Activated CD4-positive, alpha-beta T cell treated with anti-CD3 and anti-CD28 coated beads, Interleukin-2, amount 10 ng/mL, durations not matched to agents 7 days and 5 days (primary cell): ENCODE measurements at regions not wholly inside any gene's neighbourhood (a gene's known extent, or its start where the extent isn't known, plus 50 kb on each side); places are given as distances from the start of the nearest gene placed in this dataset.

Source experiments
- CTCF ChIA-PET: fragments of 350-600 bp; sonication (Branson Sonifier 250); formaldehyde crosslinking; loops from one replicate; lab custom pipeline; 2021; ENCODE audit warnings: antibody characterized with exemption; lab: Charles Lee
- POLR2A ChIA-PET: fragments of 350-600 bp; sonication (Branson Sonifier 250); formaldehyde crosslinking; loops from one replicate; lab custom pipeline; 2021; ENCODE audit warnings: antibody characterized with exemption; lab: Charles Lee
- DNase-seq: peaks from one replicate; pipeline ENCODE4 v3.0.0-alpha.2; 2020
- H3K27ac Mint-ChIP-seq: one replicate; pipeline ENCODE4 v1.8.0; 2021; ENCODE audit warnings: mild to moderate bottlenecking, moderate library complexity, mixed read lengths
- H3K27me3 Mint-ChIP-seq: one replicate; pipeline ENCODE4 v1.8.0; 2021; ENCODE audit warnings: mixed read lengths
- H3K36me3 Mint-ChIP-seq: one replicate; pipeline ENCODE4 v1.8.0; 2021; ENCODE audit warnings: low read depth, mixed read lengths
- H3K4me1 Mint-ChIP-seq: one replicate; pipeline ENCODE4 v1.8.0; 2021; ENCODE audit warnings: mixed read lengths
- H3K4me3 Mint-ChIP-seq: one replicate; pipeline ENCODE4 v1.8.0; 2021; ENCODE audit warnings: mild to moderate bottlenecking, moderate library complexity, mixed read lengths
- H3K9me3 Mint-ChIP-seq: one replicate; pipeline ENCODE4 v1.8.0; 2021; ENCODE audit warnings: mixed read lengths

- no peak overlapping the region for H3K4me3 Mint-ChIP-seq
- CTCF ChIA-PET = interaction anchor here (1.6 to 1.7 kb wide), 2 partner anchors 9 kb away, joined by 3 to 4 read pairs; no protein-coding TSS in a partner anchor
- no peaks in the 10 kb centered on the region for H3K36me3 Mint-ChIP-seq
- H3K4me1 Mint-ChIP-seq = no peaks in the 10 kb centered on the region
- no peak overlapping the region for H3K27ac Mint-ChIP-seq
- DNase-seq = no peak
- POLR2A ChIA-PET = no interaction called here
- H3K9me3 Mint-ChIP-seq = peaks cover 3% of the 10 kb centered on the region
- no peaks in the 10 kb centered on the region for H3K27me3 Mint-ChIP-seq
These were observed 801.7 kb upstream of the ID2 start for GRCh38 chr2:7880126-7880525.

GRCh38 chr2:7880566-7880965 is 801.3 kb upstream of the ID2 start:
- Mint-ChIP-seq H3K4me1 (no peaks in the 10 kb centered on the region), H3K27me3 (no peaks in the 10 kb centered on the region), H3K9me3 (peaks cover 3% of the 10 kb centered on the region), H3K27ac (no peak overlapping the region), H3K36me3 (no peaks in the 10 kb centered on the region), H3K4me3 (no peak overlapping the region)
- POLR2A ChIA-PET = no interaction called here
- DNase-seq = no peak
- CTCF ChIA-PET = interaction anchor here (1.6 to 1.7 kb wide), 2 partner anchors 8 to 9 kb away, joined by 3 to 4 read pairs; no protein-coding TSS in a partner anchor

- no peaks in the 10 kb centered on the region for H3K27me3 Mint-ChIP-seq
- H3K9me3 Mint-ChIP-seq = peaks cover 3% of the 10 kb centered on the region
- H3K4me1 Mint-ChIP-seq = no peaks in the 10 kb centered on the region
- H3K27ac Mint-ChIP-seq = no peak overlapping the region
- POLR2A ChIA-PET = no interaction called here
- no peaks in the 10 kb centered on the region for H3K36me3 Mint-ChIP-seq
- H3K4me3 Mint-ChIP-seq = no peak overlapping the region
- no peak for DNase-seq
- CTCF ChIA-PET = interaction anchor here (1.7 kb wide), 1 partner anchor 10 kb away, joined by 4 read pairs; no protein-coding TSS in a partner anchor
These were observed 800.8 kb upstream of the ID2 start for GRCh38 chr2:7881063-7881462.

- Mint-ChIP-seq H3K4me1 (no peaks in the 10 kb centered on the region), H3K9me3 (peaks cover 3% of the 10 kb centered on the region), H3K4me3 (no peak overlapping the region), H3K27me3 (no peaks in the 10 kb centered on the region), H3K36me3 (no peaks in the 10 kb centered on the region), H3K27ac (no peak overlapping the region)
- DNase-seq = no peak
- CTCF ChIA-PET = interaction anchor here (1.7 kb wide), 1 partner anchor 10 kb away, joined by 4 read pairs; no protein-coding TSS in a partner anchor
- POLR2A ChIA-PET = no interaction called here
These were observed 800.4 kb upstream of the ID2 start for GRCh38 chr2:7881466-7881865.

DNA sequence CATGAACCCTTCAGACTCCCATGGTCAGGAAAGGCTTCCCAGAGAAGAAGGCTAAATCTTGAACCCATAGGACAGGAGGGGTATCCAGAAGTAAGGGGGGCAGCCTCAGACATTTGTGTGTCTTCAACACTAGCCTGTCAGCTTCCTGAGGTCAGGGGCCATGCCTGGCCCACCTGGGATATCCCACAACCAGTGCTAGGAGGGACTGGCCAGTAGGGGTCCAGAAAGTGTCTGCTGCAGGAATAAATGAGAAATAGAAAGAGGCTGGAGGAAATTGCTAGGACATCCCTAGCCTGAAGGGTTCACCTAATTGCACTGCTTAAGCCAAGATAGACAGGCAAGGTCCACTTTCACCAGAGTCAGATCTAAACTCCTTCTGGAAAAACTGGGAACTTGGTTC is 799.6 kb upstream of the ID2 start:
- no peaks in the 10 kb centered on the region for H3K36me3 Mint-ChIP-seq
- DNase-seq = no peak
- CTCF ChIA-PET = no interaction called here
- no peak overlapping the region for H3K4me3 Mint-ChIP-seq
- H3K9me3 Mint-ChIP-seq = peaks cover 5% of the 10 kb centered on the region
- H3K4me1 Mint-ChIP-seq = no peaks in the 10 kb centered on the region
- POLR2A ChIA-PET = no interaction called here
- no peaks in the 10 kb centered on the region for H3K27me3 Mint-ChIP-seq
- H3K27ac Mint-ChIP-seq = no peak overlapping the region

- POLR2A ChIA-PET = no interaction called here
- DNase-seq = no peak
- H3K36me3 Mint-ChIP-seq = no peaks in the 10 kb centered on the region
- H3K9me3 Mint-ChIP-seq = peaks cover 7% of the 10 kb centered on the region
- no peak overlapping the region for H3K27ac Mint-ChIP-seq
- no peak overlapping the region for H3K4me3 Mint-ChIP-seq
- CTCF ChIA-PET = no interaction called here
- no peaks in the 10 kb centered on the region for H3K27me3 Mint-ChIP-seq
- no peaks in the 10 kb centered on the region for H3K4me1 Mint-ChIP-seq
These were observed 797.5 kb upstream of the ID2 start for GRCh38 chr2:7884338-7884737.

- ChIA-PET CTCF (no interaction called here), POLR2A (no interaction called here)
- Mint-ChIP-seq H3K4me3 (no peak overlapping the region), H3K4me1 (no peaks in the 10 kb centered on the region), H3K36me3 (no peaks in the 10 kb centered on the region), H3K27ac (no peak overlapping the region), H3K9me3 (peaks cover 7% of the 10 kb centered on the region), H3K27me3 (no peaks in the 10 kb centered on the region)
- no peak for DNase-seq
These were observed 795.2 kb upstream of the ID2 start for GRCh38 chr2:7886666-7887065.

DNA sequence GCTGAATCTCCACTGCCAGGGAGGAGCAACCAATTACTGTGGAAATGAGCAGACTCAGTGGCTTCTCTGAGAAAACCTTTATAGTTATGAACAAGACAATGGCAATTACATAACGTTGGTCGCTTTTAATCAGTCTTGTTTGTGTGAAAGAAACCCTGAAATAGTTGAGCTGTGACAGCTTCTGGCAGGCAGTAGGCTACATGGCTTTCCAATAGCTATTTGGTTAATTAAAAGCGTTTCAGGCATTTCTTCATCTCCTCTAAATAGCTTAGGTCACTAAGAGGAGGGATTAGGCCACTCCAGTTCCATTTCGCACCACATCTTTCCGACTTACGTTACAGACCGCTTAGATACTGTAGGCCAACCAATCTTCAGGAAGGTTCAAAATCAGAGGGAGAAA is 794.4 kb upstream of the ID2 start:
- CTCF ChIA-PET = interaction anchor here (1.1 kb wide), 1 partner anchor 29 kb away, joined by 4 read pairs; no protein-coding TSS in a partner anchor
- Mint-ChIP-seq H3K36me3 (no peaks in the 10 kb centered on the region), H3K27ac (no peak overlapping the region), H3K4me3 (no peak overlapping the region), H3K9me3 (peaks cover 10% of the 10 kb centered on the region), H3K4me1 (no peaks in the 10 kb centered on the region), H3K27me3 (no peaks in the 10 kb centered on the region)
- no peak for DNase-seq
- POLR2A ChIA-PET = no interaction called here

GRCh38 chr2:7888876-7889275 is 793.0 kb upstream of the ID2 start:
- no peak overlapping the region for H3K4me3 Mint-ChIP-seq
- peaks cover 14% of the 10 kb centered on the region for H3K9me3 Mint-ChIP-seq
- H3K36me3 Mint-ChIP-seq = no peaks in the 10 kb centered on the region
- CTCF ChIA-PET = interaction anchor here (1.4 kb wide), 1 partner anchor 9 kb away, joined by 3 read pairs; no protein-coding TSS in a partner anchor
- no peaks in the 10 kb centered on the region for H3K27me3 Mint-ChIP-seq
- no peak for DNase-seq
- POLR2A ChIA-PET = no interaction called here
- no peaks in the 10 kb centered on the region for H3K4me1 Mint-ChIP-seq
- H3K27ac Mint-ChIP-seq = no peak overlapping the region

DNA sequence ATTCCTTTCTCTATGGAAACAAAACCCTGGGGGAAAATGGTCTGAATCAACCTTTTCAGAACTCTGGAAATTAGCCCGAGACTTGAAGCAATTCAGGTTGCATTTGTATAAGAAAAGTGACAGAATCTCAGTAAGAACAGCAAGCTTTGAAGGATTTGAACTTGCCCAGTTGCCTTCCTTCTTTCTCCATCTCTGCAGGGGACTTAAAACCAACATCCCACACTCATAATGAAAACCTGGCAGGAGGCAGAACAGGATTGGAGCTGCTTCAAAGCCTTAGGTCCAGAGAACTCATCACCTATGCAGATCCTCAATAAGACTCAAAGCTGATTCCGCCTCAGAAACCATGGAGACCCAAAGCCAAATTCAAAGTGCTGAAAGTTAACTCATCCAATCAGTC is 790.5 kb upstream of the ID2 start:
- H3K27me3 Mint-ChIP-seq = no peaks in the 10 kb centered on the region
- CTCF ChIA-PET = no interaction called here
- no peaks in the 10 kb centered on the region for H3K4me1 Mint-ChIP-seq
- H3K9me3 Mint-ChIP-seq = peaks cover 13% of the 10 kb centered on the region
- H3K4me3 Mint-ChIP-seq = no peak overlapping the region
- POLR2A ChIA-PET = no interaction called here
- no peaks in the 10 kb centered on the region for H3K36me3 Mint-ChIP-seq
- no peak for DNase-seq
- H3K27ac Mint-ChIP-seq = no peak overlapping the region

- H3K4me3 Mint-ChIP-seq = no peak overlapping the region
- peaks cover 13% of the 10 kb centered on the region for H3K9me3 Mint-ChIP-seq
- H3K36me3 Mint-ChIP-seq = no peaks in the 10 kb centered on the region
- DNase-seq = no peak
- ChIA-PET CTCF (interaction anchor here (1.6 kb wide), 1 partner anchor 12 kb away, joined by 3 read pairs; no protein-coding TSS in a partner anchor), POLR2A (no interaction called here)
- H3K27me3 Mint-ChIP-seq = no peaks in the 10 kb centered on the region
- no peak overlapping the region for H3K27ac Mint-ChIP-seq
- H3K4me1 Mint-ChIP-seq = peaks cover 12% of the 10 kb centered on the region
These were observed 786.6 kb upstream of the ID2 start for GRCh38 chr2:7895289-7895688.

DNA sequence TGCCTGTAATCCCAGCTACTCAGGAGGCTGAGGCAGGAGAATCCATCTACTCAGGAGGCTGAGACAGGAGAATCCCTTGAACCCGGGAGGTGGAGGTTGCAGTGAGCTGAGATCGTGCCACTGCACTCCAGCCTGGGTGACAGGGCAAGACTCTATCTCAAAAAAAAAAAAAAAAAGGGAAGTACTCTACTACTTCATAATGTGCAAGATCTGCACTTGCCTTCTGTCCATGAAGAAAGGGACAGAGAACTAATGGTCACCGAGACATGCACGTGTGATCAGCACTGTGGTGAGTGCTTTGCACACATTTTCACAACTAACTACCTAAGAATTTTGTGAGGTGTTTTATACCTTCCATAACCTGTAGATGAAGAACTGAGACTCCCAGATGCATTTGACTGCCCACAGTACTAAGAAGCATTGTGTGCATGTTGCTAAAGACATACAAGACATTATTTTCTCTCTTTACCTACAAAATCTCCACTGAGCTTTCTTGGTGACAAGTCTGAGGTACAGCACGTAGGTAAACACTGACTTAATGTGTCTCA is 784.8 kb upstream of the ID2 start:
- ChIA-PET CTCF (interaction anchor here (1.6 kb wide), 1 partner anchor 10 kb away, joined by 3 read pairs; no protein-coding TSS in a partner anchor), POLR2A (no interaction called here)
- DNase-seq = no peak
- Mint-ChIP-seq H3K27me3 (no peaks in the 10 kb centered on the region), H3K4me3 (no peak overlapping the region), H3K9me3 (peaks cover 10% of the 10 kb centered on the region), H3K36me3 (no peaks in the 10 kb centered on the region), H3K27ac (no peak overlapping the region), H3K4me1 (peaks cover 20% of the 10 kb centered on the region)

DNA sequence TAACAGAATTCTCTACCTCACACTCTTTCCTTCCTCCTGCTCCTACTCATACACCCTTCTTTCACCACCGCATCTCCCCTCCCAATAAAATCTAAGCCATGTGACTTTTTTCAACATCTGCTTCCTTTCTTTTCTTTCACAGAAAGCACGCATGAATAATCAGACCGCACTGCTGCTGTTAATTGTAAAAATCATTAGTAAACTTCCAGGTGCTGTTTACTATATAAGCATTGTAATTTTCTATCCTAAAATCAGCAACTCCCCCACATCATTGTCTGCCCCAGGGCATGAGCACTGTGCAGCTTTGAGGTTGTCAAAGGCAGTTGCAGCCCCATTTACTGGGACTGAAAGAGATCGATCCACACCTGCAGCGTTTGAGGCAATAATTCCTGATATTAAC is 782.6 kb upstream of the ID2 start:
- POLR2A ChIA-PET = no interaction called here
- no peak overlapping the region for H3K27ac Mint-ChIP-seq
- no peak overlapping the region for H3K4me3 Mint-ChIP-seq
- no peaks in the 10 kb centered on the region for H3K36me3 Mint-ChIP-seq
- H3K27me3 Mint-ChIP-seq = no peaks in the 10 kb centered on the region
- H3K4me1 Mint-ChIP-seq = peaks cover 20% of the 10 kb centered on the region
- DNase-seq = no peak
- H3K9me3 Mint-ChIP-seq = peaks cover 3% of the 10 kb centered on the region
- CTCF ChIA-PET = interaction anchor here (0.6 kb wide), 1 partner anchor 378 kb away, joined by 3 read pairs; no protein-coding TSS in a partner anchor

DNA sequence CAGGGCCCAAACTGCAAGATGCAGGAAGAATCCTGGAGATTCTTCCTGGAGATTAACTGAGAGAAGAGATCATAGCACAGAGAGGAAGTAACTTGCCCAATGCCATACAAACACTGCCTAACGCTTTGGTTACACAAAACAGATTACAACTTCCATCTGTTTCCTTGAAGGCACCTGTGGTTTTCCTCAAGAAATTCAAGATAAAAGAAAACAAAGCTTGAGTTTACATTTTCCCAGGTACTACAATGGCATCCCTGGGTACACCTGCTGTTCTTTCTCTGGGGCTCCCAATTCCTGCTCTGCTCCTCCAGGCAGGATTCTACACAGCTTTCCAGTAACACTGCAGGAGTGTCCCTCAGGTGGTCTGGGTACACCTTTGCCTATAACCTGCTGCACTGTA is 781.9 kb upstream of the ID2 start:
- Mint-ChIP-seq H3K4me1 (peaks cover 20% of the 10 kb centered on the region), H3K4me3 (no peak overlapping the region), H3K36me3 (no peaks in the 10 kb centered on the region), H3K27ac (no peak overlapping the region), H3K27me3 (no peaks in the 10 kb centered on the region), H3K9me3 (peaks cover 7% of the 10 kb centered on the region)
- DNase-seq = no peak
- ChIA-PET CTCF (no interaction called here), POLR2A (no interaction called here)
